HG03103 (cell line): ENCODE measurements at regions not wholly inside any gene's neighbourhood (a gene's known extent, or its start where the extent isn't known, plus 50 kb on each side); places are given as distances from the start of the nearest gene placed in this dataset.

Experiments used
- ATAC-seq: cut with Tn5 transposase; IDR thresholded peaks from one replicate; pipeline ENCODE4 v1.9.1; 2021; ENCODE audit warnings: low read depth; ENCODE audit not compliant: unreplicated experiment

- ATAC-seq, result no peak
Observed at GRCh38 chr2:18467749-18468360, 92.6 kb downstream of the RDH14 start.

GRCh38 chr2:18465979-18466378 lies 94.5 kb downstream of the RDH14 start:
- no peak for ATAC-seq

GRCh38 chr2:18464913-18465312 lies 95.5 kb downstream of the RDH14 start:
- ATAC-seq, result no peak

GRCh38 chr2:18456026-18456425 lies 104.4 kb downstream of the RDH14 start:
- ATAC-seq, result no peak

GRCh38 chr2:18455236-18455862 lies 105.1 kb downstream of the RDH14 start:
- no peak for ATAC-seq

- ATAC-seq, result no peak
Observed at GRCh38 chr2:18454692-18455235, 105.7 kb downstream of the RDH14 start.

GRCh38 chr2:18446715-18447114 lies 113.7 kb downstream of the RDH14 start:
- no peak for ATAC-seq

- no peak for ATAC-seq
Observed at GRCh38 chr2:18445433-18446320, 114.8 kb downstream of the RDH14 start.

- ATAC-seq, result no peak
Observed at GRCh38 chr2:18444806-18445205, 115.6 kb downstream of the RDH14 start.

GRCh38 chr2:18441583-18441982 lies 118.9 kb downstream of the RDH14 start:
- ATAC-seq, result no peak

GRCh38 chr2:18440777-18441176 lies 119.7 kb downstream of the RDH14 start:
- ATAC-seq, result no peak

GRCh38 chr2:18440141-18440661 lies 120.3 kb downstream of the RDH14 start:
- ATAC-seq, result no peak

GRCh38 chr2:18439716-18440115 lies 120.7 kb downstream of the RDH14 start:
- no peak for ATAC-seq

- no peak for ATAC-seq
Observed at GRCh38 chr2:18437909-18438308, 122.5 kb downstream of the RDH14 start.

- no peak for ATAC-seq
Observed at GRCh38 chr2:18436503-18437005, 123.9 kb downstream of the RDH14 start.

GRCh38 chr2:18435426-18436037 lies 124.9 kb downstream of the RDH14 start:
- no peak for ATAC-seq

GRCh38 chr2:18433872-18434271 lies 126.6 kb downstream of the RDH14 start:
- ATAC-seq, result no peak

- no peak for ATAC-seq
Observed at GRCh38 chr2:18432999-18433398, 127.5 kb downstream of the RDH14 start.

GRCh38 chr2:18430996-18431748 lies 129.3 kb downstream of the RDH14 start:
- no peak for ATAC-seq

GRCh38 chr2:18428516-18428915 lies 131.9 kb downstream of the RDH14 start:
- ATAC-seq, result no peak
